HEK293 (cell line): ENCODE measurements at regions not wholly inside any gene's neighbourhood (a gene's known extent, or its start where the extent isn't known, plus 50 kb on each side); places are given as distances from the start of the nearest gene placed in this dataset.

Experiments used
- ELK4 ChIP-seq: IDR thresholded peaks from 2 replicates; pipeline ENCODE4 v1.6.1; 2011; ENCODE audit warnings: mild to moderate bottlenecking, low read depth, low read length, borderline replicate concordance
- MZF1 ChIP-seq: fragments of 450-650 bp; formaldehyde crosslinking; IDR thresholded peaks from 2 replicates; pipeline ENCODE4 v1.5.1; 2017; ENCODE audit warnings: missing biosample characterization, missing genetic modification characterization, borderline replicate concordance
- ZBTB49 ChIP-seq: fragments of 450-650 bp; formaldehyde crosslinking; IDR thresholded peaks from 2 replicates; pipeline ENCODE4 v1.5.1; 2016; ENCODE audit warnings: missing biosample characterization, missing genetic modification characterization, low read depth
- ZNF324 ChIP-seq: fragments of 450-650 bp; formaldehyde crosslinking; IDR thresholded peaks from 2 replicates; pipeline ENCODE4 v1.5.1; 2016; ENCODE audit warnings: missing biosample characterization, missing genetic modification characterization
- ZNF544 ChIP-seq: fragments of 450-650 bp; formaldehyde crosslinking; IDR thresholded peaks from 2 replicates; pipeline ENCODE4 v1.5.0; 2017; ENCODE audit warnings: missing biosample characterization, missing genetic modification characterization
- ZNF621 ChIP-seq: fragments of 450-650 bp; formaldehyde crosslinking; IDR thresholded peaks from 2 replicates; pipeline ENCODE4 v1.5.1; 2017; ENCODE audit warnings: missing biosample characterization, missing genetic modification characterization
- TF ChIP-seq, protein P1 (sequence below): fragments of 450-650 bp; formaldehyde crosslinking; IDR thresholded peaks from 2 replicates; pipeline ENCODE4 v1.5.1; 2016; ENCODE audit warnings: missing biosample characterization, missing genetic modification characterization

DNA sequence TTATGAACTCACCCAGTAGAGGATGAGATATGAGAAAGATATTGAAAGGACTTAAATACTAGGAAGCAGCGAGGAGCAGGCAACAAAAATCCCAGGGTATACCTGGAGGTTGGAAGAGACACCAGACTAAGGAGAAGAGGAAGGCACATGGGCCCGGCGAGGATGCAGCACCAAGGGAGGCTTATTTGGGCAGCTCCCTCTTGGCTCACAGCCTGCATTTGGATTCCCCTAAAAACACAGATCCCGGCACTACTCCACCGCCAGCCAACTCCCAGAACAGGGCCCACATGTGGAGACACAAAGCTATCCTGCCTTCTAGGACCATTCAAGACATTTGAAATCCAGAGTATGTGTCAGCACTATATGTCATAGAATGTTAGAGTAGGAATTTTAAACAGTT, 199.8 kb upstream of the FBXL7 start:
- TF ChIP-seq, protein P1, sequence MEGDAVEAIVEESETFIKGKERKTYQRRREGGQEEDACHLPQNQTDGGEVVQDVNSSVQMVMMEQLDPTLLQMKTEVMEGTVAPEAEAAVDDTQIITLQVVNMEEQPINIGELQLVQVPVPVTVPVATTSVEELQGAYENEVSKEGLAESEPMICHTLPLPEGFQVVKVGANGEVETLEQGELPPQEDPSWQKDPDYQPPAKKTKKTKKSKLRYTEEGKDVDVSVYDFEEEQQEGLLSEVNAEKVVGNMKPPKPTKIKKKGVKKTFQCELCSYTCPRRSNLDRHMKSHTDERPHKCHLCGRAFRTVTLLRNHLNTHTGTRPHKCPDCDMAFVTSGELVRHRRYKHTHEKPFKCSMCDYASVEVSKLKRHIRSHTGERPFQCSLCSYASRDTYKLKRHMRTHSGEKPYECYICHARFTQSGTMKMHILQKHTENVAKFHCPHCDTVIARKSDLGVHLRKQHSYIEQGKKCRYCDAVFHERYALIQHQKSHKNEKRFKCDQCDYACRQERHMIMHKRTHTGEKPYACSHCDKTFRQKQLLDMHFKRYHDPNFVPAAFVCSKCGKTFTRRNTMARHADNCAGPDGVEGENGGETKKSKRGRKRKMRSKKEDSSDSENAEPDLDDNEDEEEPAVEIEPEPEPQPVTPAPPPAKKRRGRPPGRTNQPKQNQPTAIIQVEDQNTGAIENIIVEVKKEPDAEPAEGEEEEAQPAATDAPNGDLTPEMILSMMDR (tag by site-specific recombination): no peak
- TF ChIP-seq ZNF324 (tag by site-specific recombination): no peak
- TF ChIP-seq ZNF621 (tag by site-specific recombination): no peak
- no peak for TF ChIP-seq ZBTB49
- TF ChIP-seq ZNF544: no peak
- no peak for TF ChIP-seq ELK4
- no peak for TF ChIP-seq MZF1 (tag by site-specific recombination)
